H1 (cell line): ENCODE measurements at regions not wholly inside any gene's neighbourhood (a gene's known extent, or its start where the extent isn't known, plus 50 kb on each side); places are given as distances from the start of the nearest gene placed in this dataset.

Experiments
- CHD1 ChIP-seq: IDR thresholded peaks from 2 replicates; pipeline ENCODE4 v1.6.1; 2012; ENCODE audit warnings: low read depth, low read length, improper control_type of control experiment
- CTCF ChIP-seq, 3 experiments: IDR thresholded peaks; 1 replicate in 2 of 3; 2 replicates in 1 of 3; pipeline versions ENCODE4 v1.5.1 to v1.6.1; 2011; ENCODE audit warnings: low read length in 3 of 3, mild to moderate bottlenecking in 3 of 3, inconsistent platforms in 2 of 3, low read depth in 1 of 3, moderate library complexity in 1 of 3; ENCODE audit not compliant: insufficient read depth in 1 of 3; ENCODE audit errors: control extremely low read depth in 1 of 3
- FOSL1 ChIP-seq: IDR thresholded peaks from 2 replicates; pipeline ENCODE4 v1.6.1; 2011; ENCODE audit warnings: mild to moderate bottlenecking, low read depth, low read length, moderate library complexity; ENCODE audit not compliant: insufficient read depth
- JUN ChIP-seq: IDR thresholded peaks from 2 replicates; pipeline ENCODE4 v1.6.1; 2011; ENCODE audit warnings: low read depth, mild to moderate bottlenecking, improper control_type of control experiment, low read length
- PHF8 ChIP-seq: fragments of 200-600 bp; sonication (generic); conservative IDR thresholded peaks from 2 replicates; pipeline ENCODE4 v1.7.1; 2012; ENCODE audit warnings: low read depth, mild to moderate bottlenecking, inconsistent platforms, low read length, moderate library complexity
- RNF2 ChIP-seq: fragments of 200-900, 300-1000 bp; sonication (generic); IDR thresholded peaks from 2 replicates; pipeline ENCODE4 v1.7.1; 2016; ENCODE audit warnings: borderline replicate concordance, low read depth, mild to moderate bottlenecking, antibody characterized with exemption, low read length; ENCODE audit not compliant: poor library complexity, severe bottlenecking; ENCODE audit errors: missing control alignments

- TF ChIP-seq RNF2 (no peak), FOSL1 (no peak), CHD1 (no peak), CTCF (IDR thresholded peaks at IDR 0.05; ENCODE audit: control extremely low read depth in 1 of 3, insufficient read depth in 1 of 3, low read depth in 1 of 3, low read length in 3 of 3) (no peak), JUN (no peak), PHF8 (no peak)
These were observed 138.3 kb downstream of the GNAT3 start (continued) for GRCh38 chr7:80373429-80374032.
